OCI-LY3 (cell line): ENCODE measurements at regions not wholly inside any gene's neighbourhood (a gene's known extent, or its start where the extent isn't known, plus 50 kb on each side); places are given as distances from the start of the nearest gene placed in this dataset.

Experiments used
- CTCF ChIP-seq: fragments of 200-600, 300-600 bp; sonication (generic); IDR thresholded peaks from 2 replicates; pipeline ENCODE4 v1.5.1; 2014; ENCODE audit warnings: antibody characterized with exemption, low read length, low read depth
- EZH2phosphoT487 ChIP-seq: fragments of 200-600 bp; shearing (Covaris generic); IDR thresholded peaks from 2 replicates; pipeline ENCODE4 v1.6.1; 2018; ENCODE audit warnings: antibody characterized with exemption, mixed run types, low read depth

- no peak for TF ChIP-seq CTCF
- TF ChIP-seq EZH2phosphoT487: no peak
Measured at GRCh38 chr4:149901128-149901527, 85.5 kb upstream of the IQCM start.
